GM21447 (cell line): ENCODE measurements at regions not wholly inside any gene's neighbourhood (a gene's known extent, or its start where the extent isn't known, plus 50 kb on each side); places are given as distances from the start of the nearest gene placed in this dataset.
"Not testable (repeated sequence)": the region's sequence is repeated elsewhere in the genome, so short reads cannot be mapped to it uniquely, and the experiment has no call there.

Experiments
- ATAC-seq: cut with Tn5 transposase; IDR thresholded peaks from one replicate; pipeline ENCODE4 v1.9.1; 2021; ENCODE audit not compliant: unreplicated experiment

DNA sequence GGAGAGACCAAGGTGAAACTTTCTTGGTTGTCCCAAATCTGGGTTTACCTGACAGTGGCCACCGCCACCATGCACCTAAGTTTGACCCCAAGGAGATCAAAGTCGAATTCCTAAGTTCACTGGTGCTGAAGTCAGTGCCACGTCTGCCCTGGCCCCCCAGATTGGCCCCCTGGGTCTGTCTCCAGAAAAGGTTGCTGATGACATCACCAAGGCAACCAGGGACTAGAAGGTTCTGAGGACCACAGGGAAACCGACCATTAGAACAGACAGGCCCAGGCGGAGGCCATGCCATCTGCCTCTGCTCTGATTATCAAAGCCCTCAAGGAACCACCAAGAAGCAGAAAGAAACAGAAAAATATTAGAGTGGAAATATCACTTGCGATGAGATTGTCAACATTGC is 91.2 kb downstream of the DLL1 start:
- no peak for ATAC-seq

DNA sequence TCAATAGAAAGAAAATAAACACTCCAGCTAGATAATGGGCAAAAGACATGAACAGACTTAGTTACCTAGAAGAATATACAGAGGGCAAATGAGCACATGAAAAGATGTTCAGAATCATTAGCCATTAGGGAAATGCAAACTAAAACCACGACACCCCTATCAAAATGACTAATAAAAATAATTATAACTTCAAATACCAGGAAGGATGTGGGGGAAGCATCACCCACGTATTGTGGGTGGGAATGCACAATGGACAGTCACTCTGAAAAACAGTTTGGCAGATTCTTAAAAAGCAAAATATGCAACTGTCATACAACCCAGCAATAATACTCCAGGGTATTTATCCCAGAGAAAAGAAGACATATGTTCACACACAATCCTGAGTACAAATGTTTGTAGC is 92.6 kb downstream of the DLL1 start:
- ATAC-seq: no peak

- ATAC-seq: no peak
These were observed 97.5 kb downstream of the DLL1 start for GRCh38 chr6:170193326-170193821.

GRCh38 chr6:170192905-170193304 is 98.0 kb downstream of the DLL1 start:
- no peak for ATAC-seq

DNA sequence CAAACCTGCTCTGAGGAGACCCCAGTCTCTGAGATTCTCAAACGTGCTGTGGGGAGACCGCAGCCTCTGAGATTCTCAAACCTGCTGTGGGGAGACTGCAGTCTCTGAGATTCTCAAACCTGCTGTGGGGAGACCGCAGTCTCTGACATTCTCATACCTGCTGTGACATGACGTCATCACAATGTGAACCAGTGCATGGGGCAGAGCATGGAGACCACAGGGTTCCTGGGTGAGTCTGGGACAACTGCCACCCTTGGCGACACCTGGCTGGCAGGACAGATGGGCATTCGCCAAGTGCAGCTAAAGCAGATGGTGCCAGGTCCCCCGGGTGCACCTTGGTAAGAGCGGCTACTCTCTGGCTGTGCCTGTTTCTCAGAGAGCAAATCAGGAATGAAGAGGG is 98.8 kb downstream of the DLL1 start:
- not testable (repeated sequence) for ATAC-seq

DNA sequence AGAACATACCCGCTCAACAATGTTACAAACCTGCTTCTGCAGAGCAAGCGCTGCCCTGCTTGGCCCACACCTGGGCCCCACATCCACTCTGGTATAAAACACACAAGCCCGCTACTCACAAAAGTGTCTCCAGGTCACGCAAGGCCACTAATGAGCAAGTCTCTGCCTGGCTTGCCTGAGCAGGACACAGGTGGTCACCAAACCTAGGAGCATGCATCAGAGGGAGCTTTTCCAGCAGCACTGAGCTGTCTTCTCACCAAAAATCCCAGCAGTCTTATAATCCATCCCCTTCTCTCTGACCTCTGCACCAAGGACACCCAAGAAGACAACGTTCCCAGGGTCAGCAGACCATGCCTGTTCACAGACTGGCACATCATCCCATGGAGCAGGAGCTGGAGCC is 100.8 kb downstream of the DLL1 start:
- no peak for ATAC-seq

GRCh38 chr6:170189236-170189635 is 101.6 kb downstream of the DLL1 start:
- no peak for ATAC-seq

DNA sequence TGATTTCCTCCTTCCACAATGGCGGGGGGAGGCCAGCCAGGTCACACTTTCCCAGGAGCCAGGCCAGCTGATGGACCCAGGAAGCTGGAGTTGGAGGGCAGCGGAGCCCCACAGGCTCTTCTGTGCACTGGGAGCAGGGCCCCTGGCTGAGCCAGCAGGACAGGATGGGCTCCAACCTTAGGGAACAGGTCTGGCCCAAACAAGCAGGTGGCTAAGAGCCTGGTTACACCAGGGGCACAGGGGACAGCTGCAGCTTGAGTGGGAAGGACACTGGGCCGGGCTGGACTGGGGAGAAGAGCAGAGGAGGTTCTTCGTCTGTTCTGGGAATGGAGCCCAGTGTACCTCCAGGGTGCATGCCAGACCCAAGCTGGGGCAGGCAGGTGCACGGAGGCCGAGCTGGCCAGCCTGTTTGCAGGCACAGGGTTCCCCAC is 102.3 kb downstream of the DLL1 start:
- no peak for ATAC-seq

GRCh38 chr6:170187669-170188566 is 103.0 kb downstream of the DLL1 start:
- ATAC-seq: no peak

DNA sequence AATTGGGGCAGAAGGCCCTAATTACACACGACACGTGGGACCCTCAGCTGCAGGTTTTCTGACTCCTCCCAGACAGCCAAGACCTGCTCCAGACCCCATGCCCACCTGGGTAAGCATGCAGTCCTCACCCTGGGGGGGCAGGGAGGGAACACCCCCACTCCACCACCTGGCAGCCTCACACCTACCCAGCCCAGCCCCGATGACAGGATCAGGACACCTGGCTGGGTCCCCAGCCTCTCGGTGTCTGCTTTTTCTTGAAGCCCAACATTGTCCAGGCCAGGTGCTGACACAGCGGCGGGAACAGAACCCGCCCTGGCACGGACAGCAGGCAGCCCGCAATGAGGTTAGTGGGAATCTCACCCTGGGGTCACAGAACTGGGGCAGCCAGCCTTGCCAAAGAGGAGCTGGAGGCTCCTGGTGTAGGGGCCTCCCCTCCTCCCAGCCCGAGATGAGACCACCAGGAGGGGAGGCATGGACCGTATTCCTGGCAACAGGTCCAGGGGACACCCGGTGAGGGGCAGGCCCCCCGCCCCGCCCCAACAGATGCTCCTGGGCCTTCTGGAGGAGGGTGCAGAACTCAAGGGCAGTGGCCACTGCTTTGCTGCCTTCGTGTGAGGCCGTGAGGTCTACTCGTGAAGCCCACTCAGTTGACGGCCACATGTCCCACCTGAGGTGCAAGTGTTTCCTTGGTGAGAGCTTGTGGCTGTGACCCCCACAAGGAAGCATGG is 103.8 kb downstream of the DLL1 start:
- ATAC-seq: no peak

GRCh38 chr6:170186006-170186935 is 104.6 kb downstream of the DLL1 start:
- no peak for ATAC-seq

DNA sequence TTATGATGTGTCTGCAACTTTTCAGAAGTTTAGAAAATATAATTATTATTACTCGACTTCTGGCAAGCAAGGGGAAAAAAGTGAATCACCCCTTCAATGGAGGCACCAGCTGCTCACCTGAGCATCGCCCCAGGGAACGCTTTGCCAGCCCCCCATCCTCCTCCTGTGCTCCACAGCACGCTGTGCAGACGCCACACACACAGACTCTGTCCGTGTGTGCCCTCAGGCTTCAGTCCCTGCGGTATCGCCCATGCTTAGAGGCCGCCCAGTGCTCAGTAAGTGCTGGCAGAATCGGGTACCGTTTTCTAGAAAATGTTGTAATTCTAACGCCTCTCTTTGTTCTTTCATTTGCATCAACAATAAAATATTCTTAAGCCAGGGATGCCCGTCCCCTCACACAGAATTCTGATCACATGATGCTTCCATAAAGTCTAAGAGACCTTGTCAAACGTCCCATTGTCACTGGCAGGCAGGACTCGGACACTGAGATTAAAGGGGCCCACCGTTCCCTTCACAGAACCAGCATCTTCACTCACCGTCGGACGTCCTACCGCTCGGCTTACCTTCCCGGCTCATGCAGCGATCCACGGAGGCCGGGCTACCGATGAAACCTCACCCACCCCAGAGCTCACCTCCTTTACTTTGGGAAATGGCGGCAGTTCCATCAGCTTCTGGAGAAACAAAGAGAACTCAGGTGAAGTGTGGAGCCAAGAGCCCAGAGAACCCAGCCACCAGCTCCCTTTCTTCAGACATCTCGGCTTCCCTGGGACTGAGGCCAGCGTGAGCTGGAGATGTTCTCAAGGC is 105.5 kb downstream of the DLL1 start:
- ATAC-seq: no peak

DNA sequence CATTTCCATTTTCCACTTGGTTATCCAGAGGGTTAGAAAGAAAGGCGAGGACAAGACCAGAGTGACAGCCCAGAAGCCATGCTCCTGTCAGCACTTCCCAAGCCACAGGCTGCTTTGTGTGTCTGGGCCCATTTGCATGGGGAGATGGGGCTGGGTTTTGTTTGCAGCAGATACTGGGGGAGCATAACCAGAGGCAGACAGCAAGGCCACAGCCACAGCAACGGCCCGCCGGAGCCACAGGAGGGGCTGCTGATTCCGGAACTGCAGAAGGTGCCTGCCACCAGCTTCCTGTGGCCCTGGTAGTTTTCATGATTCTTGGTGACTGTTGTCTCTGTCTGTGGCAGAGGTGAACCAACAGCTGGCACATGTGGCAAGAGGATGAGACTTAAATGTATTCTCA is 106.6 kb downstream of the DLL1 start:
- no peak for ATAC-seq

- ATAC-seq: no peak
These were observed 107.4 kb downstream of the DLL1 start for GRCh38 chr6:170183521-170183920.

- no peak for ATAC-seq
These were observed 108.1 kb downstream of the DLL1 start for GRCh38 chr6:170182781-170183120.

- no peak for ATAC-seq
These were observed 108.6 kb downstream of the DLL1 start for GRCh38 chr6:170182093-170182780.

- no peak for ATAC-seq
These were observed 109.6 kb downstream of the DLL1 start for GRCh38 chr6:170181338-170181690.

GRCh38 chr6:170180671-170181337 is 110.1 kb downstream of the DLL1 start:
- no peak for ATAC-seq

GRCh38 chr6:170179616-170180324 is 111.1 kb downstream of the DLL1 start:
- no peak for ATAC-seq
